ENCODE measurements at regions not wholly inside any gene's neighbourhood (a gene's known extent, or its start where the extent isn't known, plus 50 kb on each side); places are given as distances from the start of the nearest gene placed in this dataset.

- no peaks in the 10 kb centered on the region; the same call in 1 of the 2 replicates for H3K27me3 Mint-ChIP-seq (ENCODE audit: low read depth)
- no peak overlapping the region for H4K91ac ChIP-seq (ENCODE audit: insufficient read length, low read depth, low read length)
- no peak overlapping the region for H3K9ac ChIP-seq (ENCODE audit: extremely low read depth, insufficient read length, low read length)
- H3K36me3 Mint-ChIP-seq (ENCODE audit: insufficient read depth in 1 of 3, low read depth in 3 of 3): no peaks in the 10 kb centered on the region
- no peak overlapping the region for H2BK5ac ChIP-seq (ENCODE audit: insufficient read length, low read length)
- H3T11ph ChIP-seq (ENCODE audit: low read length): no peak overlapping the region
- H3K27ac ChIP-seq (ENCODE audit: insufficient read length, low read depth, low read length): no peak overlapping the region
- no peak overlapping the region for H2AK5ac ChIP-seq (ENCODE audit: insufficient read length, low read length)
- no peak overlapping the region for H3K56ac ChIP-seq (ENCODE audit: insufficient read length, low read depth, low read length)
- H4K5ac ChIP-seq (ENCODE audit: insufficient read length, low read depth, low read length): no peak overlapping the region
- H2BK120ac ChIP-seq (ENCODE audit: low read depth, low read length, poor library complexity, severe bottlenecking): no peak overlapping the region
- H3K9me3 ChIP-seq (ENCODE audit: control insufficient read depth, low read depth, low read length): no peaks in the 10 kb centered on the region
- H4K8ac ChIP-seq (replicated peaks; ENCODE audit: insufficient read length, low read depth, low read length): no peak overlapping the region
- no peak overlapping the region for H3K27ac Mint-ChIP-seq
- no peak overlapping the region for H2BK12ac ChIP-seq (ENCODE audit: insufficient read length, low read depth, low read length)
- TF ChIP-seq, protein P1, sequence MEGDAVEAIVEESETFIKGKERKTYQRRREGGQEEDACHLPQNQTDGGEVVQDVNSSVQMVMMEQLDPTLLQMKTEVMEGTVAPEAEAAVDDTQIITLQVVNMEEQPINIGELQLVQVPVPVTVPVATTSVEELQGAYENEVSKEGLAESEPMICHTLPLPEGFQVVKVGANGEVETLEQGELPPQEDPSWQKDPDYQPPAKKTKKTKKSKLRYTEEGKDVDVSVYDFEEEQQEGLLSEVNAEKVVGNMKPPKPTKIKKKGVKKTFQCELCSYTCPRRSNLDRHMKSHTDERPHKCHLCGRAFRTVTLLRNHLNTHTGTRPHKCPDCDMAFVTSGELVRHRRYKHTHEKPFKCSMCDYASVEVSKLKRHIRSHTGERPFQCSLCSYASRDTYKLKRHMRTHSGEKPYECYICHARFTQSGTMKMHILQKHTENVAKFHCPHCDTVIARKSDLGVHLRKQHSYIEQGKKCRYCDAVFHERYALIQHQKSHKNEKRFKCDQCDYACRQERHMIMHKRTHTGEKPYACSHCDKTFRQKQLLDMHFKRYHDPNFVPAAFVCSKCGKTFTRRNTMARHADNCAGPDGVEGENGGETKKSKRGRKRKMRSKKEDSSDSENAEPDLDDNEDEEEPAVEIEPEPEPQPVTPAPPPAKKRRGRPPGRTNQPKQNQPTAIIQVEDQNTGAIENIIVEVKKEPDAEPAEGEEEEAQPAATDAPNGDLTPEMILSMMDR (conservative IDR thresholded peaks at IDR 0.05): no peak
- H3K23ac ChIP-seq (ENCODE audit: insufficient read length, low read depth, low read length): no peak overlapping the region
- H2AFZ ChIP-seq (ENCODE audit: low read length): no peak overlapping the region
- H3K79me2 ChIP-seq (ENCODE audit: insufficient read depth, low read length): no peaks in the 10 kb centered on the region
- no peaks in the 10 kb centered on the region for H3K27me3 ChIP-seq (ENCODE audit: insufficient read depth, low read length)
- no peak overlapping the region for H3K4ac ChIP-seq (ENCODE audit: low read depth, low read length)
- no peak overlapping the region for H3K4me3 Mint-ChIP-seq
- WGBS (ENCODE audit: extremely low coverage, insufficient read length, low lambda C conversion rate): no CpG with 5 or more reads among the region's 2 CpGs
- H4K20me1 ChIP-seq (ENCODE audit: control insufficient read depth, insufficient read depth, insufficient read length): no peaks in the 10 kb centered on the region
- H2BK20ac ChIP-seq (ENCODE audit: low read depth, low read length, poor library complexity, severe bottlenecking): no peak overlapping the region
- H3K23me2 ChIP-seq (ENCODE audit: insufficient read length, low read depth, low read length, poor library complexity, severe bottlenecking): no peaks in the 10 kb centered on the region
- H3K9me3 Mint-ChIP-seq: no peaks in the 10 kb centered on the region
- H2BK15ac ChIP-seq (ENCODE audit: low read depth, low read length): no peak overlapping the region
- H3K18ac ChIP-seq (ENCODE audit: insufficient read length, low read depth, low read length): no peak overlapping the region
- no peak overlapping the region for H3K4me2 ChIP-seq (ENCODE audit: insufficient read depth, insufficient read length, low read length)
- no peak overlapping the region for H3K14ac ChIP-seq (ENCODE audit: insufficient read depth, low read length)
- no peak for DNase-seq
- no peaks in the 10 kb centered on the region for H3K79me1 ChIP-seq (ENCODE audit: insufficient read depth, low read depth, low read length, poor library complexity, severe bottlenecking)
- peaks cover 4 to 7% of the 10 kb centered on the region in 2 experiments for H3K4me1 Mint-ChIP-seq
- peaks cover 6% of the 10 kb centered on the region; the same call in 1 of the 2 replicates for H3K4me1 ChIP-seq (ENCODE audit: insufficient read depth, low read length)
Observed at GRCh38 chr3:18666655-18667054, 241.5 kb upstream of the SATB1 start.
